ENCODE measurements at regions not wholly inside any gene's neighbourhood (a gene's known extent, or its start where the extent isn't known, plus 50 kb on each side); places are given as distances from the start of the nearest gene placed in this dataset.

- Histone ChIP-seq H3K9me3 (no peaks in the 10 kb centered on the region), H3K36me3 (no peaks in the 10 kb centered on the region), H3K27ac (no peak overlapping the region), H3K27me3 (no peaks in the 10 kb centered on the region), H3K4me3 (no peak overlapping the region), H3K4me1 (peaks cover 0 to 22% of the 10 kb centered on the region in 2 donors)
- intact Hi-C loops (cut with DNase I), result loop anchor here in 1 of 2 donors (5.0 kb wide), 1 partner anchor 283 kb away; no protein-coding TSS in a partner anchor
- TF ChIP-seq CTCF (IDR thresholded peaks at IDR 0.05), result no peak
- no peak for DNase-seq
- no peak for ATAC-seq
These were observed 58.5 kb upstream of the CCN6 start for GRCh38 chr6:111995404-111995803.

GRCh38 chr6:111996144-111996865, 57.6 kb upstream of the CCN6 start:
- Histone ChIP-seq H3K4me3 (no peak overlapping the region), H3K9me3 (no peaks in the 10 kb centered on the region), H3K4me1 (peaks cover 0 to 22% of the 10 kb centered on the region in 2 donors), H3K27ac (no peak overlapping the region), H3K36me3 (no peaks in the 10 kb centered on the region), H3K27me3 (no peaks in the 10 kb centered on the region)
- no peak for ATAC-seq
- DNase-seq, result no peak
- intact Hi-C loops (cut with DNase I), result loop anchor here in 1 of 2 donors (5.0 kb wide), 1 partner anchor 284 kb away; no protein-coding TSS in a partner anchor
- TF ChIP-seq CTCF (IDR thresholded peaks at IDR 0.05), result no peak

- ATAC-seq, result peak; percentile 100
- Histone ChIP-seq H3K4me1 (peaks cover 0 to 22% of the 10 kb centered on the region in 2 donors), H3K36me3 (no peaks in the 10 kb centered on the region), H3K27ac (no peak overlapping the region), H3K9me3 (no peaks in the 10 kb centered on the region), H3K4me3 (no peak overlapping the region), H3K27me3 (no peaks in the 10 kb centered on the region)
- intact Hi-C loops (cut with DNase I), result loop anchor here in 1 of 2 donors (5.0 kb wide), 1 partner anchor 285 kb away; no protein-coding TSS in a partner anchor
- TF ChIP-seq CTCF (IDR thresholded peaks at IDR 0.05), result peak; percentile 85 to 89
- peak in 3 of 4 donors; percentile 84 to 90 (median 88) for DNase-seq
These were observed 56.6 kb upstream of the CCN6 start for GRCh38 chr6:111997078-111997852.

GRCh38 chr6:111997853-111998208, 56.1 kb upstream of the CCN6 start:
- Histone ChIP-seq H3K9me3 (no peaks in the 10 kb centered on the region), H3K27me3 (no peaks in the 10 kb centered on the region), H3K36me3 (no peaks in the 10 kb centered on the region), H3K27ac (no peak overlapping the region), H3K4me1 (peaks cover 0 to 17% of the 10 kb centered on the region in 2 donors), H3K4me3 (no peak overlapping the region)
- intact Hi-C loops (cut with DNase I), result loop anchor here in 1 of 2 donors (5.0 kb wide), 1 partner anchor 286 kb away; no protein-coding TSS in a partner anchor
- no peak for DNase-seq
- ATAC-seq, result no peak
- TF ChIP-seq CTCF (IDR thresholded peaks at IDR 0.05), result no peak

- H3K4me1 ChIP-seq, result peaks cover 0 to 2% of the 10 kb centered on the region in 2 donors
- H3K36me3 ChIP-seq, result no peaks in the 10 kb centered on the region
- no peak overlapping the region for H3K4me3 ChIP-seq
- intact Hi-C loops (cut with DNase I), result no loop called here
- H3K9me3 ChIP-seq, result no peaks in the 10 kb centered on the region
- ATAC-seq (no peak), DNase-seq (no peak)
- H3K27me3 ChIP-seq, result no peaks in the 10 kb centered on the region
- TF ChIP-seq CTCF (IDR thresholded peaks at IDR 0.05), result no peak
- H3K27ac ChIP-seq, result no peak overlapping the region
These were observed 51.6 kb upstream of the CCN6 start for GRCh38 chr6:112002307-112002706.
